Astrocyte of the cerebellum (primary cell): ENCODE measurements at regions not wholly inside any gene's neighbourhood (a gene's known extent, or its start where the extent isn't known, plus 50 kb on each side); places are given as distances from the start of the nearest gene placed in this dataset.

Source experiments
- DNase-seq: peaks from one replicate; pipeline ENCODE4 v3.0.0-alpha.2; 2011; ENCODE audit warnings: low read depth
- H3K4me3 ChIP-seq: 2 replicates; pipeline ENCODE4 v1.5.1; 2011; ENCODE audit warnings: mild to moderate bottlenecking, low read depth, low read length, moderate library complexity
- in situ Hi-C: cut with HindIII; loops from 2 replicates; pipeline ENCODE4 v1.10.0; 2017; ENCODE audit warnings: low sequenced_read_pairs
- TF ChIP-seq, protein P1 (sequence below): IDR thresholded peaks from 2 replicates; pipeline ENCODE4 v1.5.1; 2012; ENCODE audit warnings: low read length, low read depth, moderate library complexity, mild to moderate bottlenecking; ENCODE audit errors: missing control alignments

GRCh38 chr14:40757376-40757950, 849.2 kb upstream of the LRFN5 start:
- no peak overlapping the region for H3K4me3 ChIP-seq
- TF ChIP-seq, protein P1, sequence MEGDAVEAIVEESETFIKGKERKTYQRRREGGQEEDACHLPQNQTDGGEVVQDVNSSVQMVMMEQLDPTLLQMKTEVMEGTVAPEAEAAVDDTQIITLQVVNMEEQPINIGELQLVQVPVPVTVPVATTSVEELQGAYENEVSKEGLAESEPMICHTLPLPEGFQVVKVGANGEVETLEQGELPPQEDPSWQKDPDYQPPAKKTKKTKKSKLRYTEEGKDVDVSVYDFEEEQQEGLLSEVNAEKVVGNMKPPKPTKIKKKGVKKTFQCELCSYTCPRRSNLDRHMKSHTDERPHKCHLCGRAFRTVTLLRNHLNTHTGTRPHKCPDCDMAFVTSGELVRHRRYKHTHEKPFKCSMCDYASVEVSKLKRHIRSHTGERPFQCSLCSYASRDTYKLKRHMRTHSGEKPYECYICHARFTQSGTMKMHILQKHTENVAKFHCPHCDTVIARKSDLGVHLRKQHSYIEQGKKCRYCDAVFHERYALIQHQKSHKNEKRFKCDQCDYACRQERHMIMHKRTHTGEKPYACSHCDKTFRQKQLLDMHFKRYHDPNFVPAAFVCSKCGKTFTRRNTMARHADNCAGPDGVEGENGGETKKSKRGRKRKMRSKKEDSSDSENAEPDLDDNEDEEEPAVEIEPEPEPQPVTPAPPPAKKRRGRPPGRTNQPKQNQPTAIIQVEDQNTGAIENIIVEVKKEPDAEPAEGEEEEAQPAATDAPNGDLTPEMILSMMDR = no peak
- no peak for DNase-seq
- in situ Hi-C loops = no loop called here

DNA sequence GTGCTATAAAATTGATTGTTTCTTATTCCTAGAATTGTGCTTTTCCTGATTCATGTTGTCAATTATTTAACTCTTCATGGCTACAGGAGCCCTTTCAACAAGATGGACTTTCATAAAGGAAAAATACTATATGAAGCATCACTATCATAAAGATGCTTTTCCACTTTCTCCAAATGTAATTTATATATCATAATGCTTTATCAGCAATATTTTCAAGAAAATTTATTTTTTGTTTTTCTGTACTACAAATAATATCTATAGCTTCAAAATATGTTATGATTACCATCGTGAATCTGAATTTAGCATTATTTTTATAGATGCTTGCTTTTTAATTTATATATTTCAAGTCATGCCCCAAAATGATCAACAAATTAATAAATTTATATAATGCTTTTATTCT, 873.5 kb upstream of the LRFN5 start:
- H3K4me3 ChIP-seq = no peak overlapping the region
- DNase-seq = no peak
- TF ChIP-seq, protein P1 = no peak
- in situ Hi-C loops = no loop called here

- TF ChIP-seq, protein P1 = no peak
- DNase-seq = no peak
- no peak overlapping the region for H3K4me3 ChIP-seq
- in situ Hi-C loops = no loop called here
Observed at GRCh38 chr14:40727107-40727506, 879.6 kb upstream of the LRFN5 start.

DNA sequence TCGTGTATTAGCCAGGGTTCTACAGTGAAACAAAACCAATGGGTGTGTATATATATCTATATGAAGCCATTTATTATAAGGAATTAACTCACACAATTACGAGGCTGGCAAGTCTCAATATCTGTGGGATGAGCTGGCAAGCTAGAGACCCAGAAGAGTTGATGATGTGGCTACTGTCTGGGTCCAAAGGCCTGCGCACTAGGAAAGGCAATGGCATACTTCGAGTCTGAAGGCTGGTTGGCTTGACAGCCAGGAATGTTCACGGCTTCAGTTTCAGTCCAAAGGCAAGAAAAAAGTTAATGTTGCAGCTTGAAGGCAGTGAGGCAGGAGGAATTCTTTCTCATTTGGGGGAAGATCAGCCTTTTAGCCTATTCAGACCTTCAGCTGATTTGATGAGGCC, 893.3 kb upstream of the LRFN5 start:
- in situ Hi-C loops = no loop called here
- DNase-seq = no peak
- no peak overlapping the region for H3K4me3 ChIP-seq
- TF ChIP-seq, protein P1 = no peak

DNA sequence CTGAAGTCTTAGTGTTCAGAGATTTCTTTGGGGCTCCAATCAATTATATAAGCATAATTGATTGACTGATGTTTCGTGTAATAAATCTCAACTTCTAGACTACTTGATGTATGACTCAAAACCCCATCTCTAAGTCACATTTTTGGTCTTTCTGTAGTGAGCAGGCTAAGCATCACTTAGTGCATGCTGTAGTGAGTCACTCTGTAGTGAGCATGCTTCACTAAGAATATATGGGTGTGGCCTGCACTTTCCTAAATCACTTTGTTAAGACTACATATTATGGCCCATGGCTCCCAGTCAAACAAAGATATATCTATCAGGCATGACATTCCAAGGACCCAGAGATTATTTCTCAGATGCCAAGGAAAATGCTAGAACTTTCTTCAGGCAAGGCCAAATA, 909.4 kb upstream of the LRFN5 start:
- in situ Hi-C loops = no loop called here
- no peak for DNase-seq
- H3K4me3 ChIP-seq = no peak overlapping the region
- TF ChIP-seq, protein P1 = no peak

DNA sequence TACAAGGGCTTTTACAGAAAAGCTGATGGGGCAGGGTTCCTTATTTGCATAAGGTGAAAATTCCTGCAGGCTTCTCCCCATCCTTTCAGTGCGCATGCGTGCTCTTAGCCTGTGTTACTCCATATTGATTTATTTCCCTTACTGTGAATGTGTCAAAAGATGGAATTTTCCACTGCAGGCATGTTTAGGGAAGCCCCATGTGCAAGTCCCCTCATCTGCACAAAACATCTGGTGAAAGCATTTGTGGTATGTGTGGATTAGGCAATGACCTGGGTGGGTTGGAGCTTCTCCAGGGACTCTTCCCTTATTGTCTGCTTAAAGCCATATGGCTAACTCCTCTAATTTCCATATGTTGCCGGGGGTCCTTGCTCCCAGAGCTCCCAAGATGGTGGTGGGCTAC, 912.7 kb upstream of the LRFN5 start:
- no peak for DNase-seq
- in situ Hi-C loops = no loop called here
- TF ChIP-seq, protein P1 = no peak

GRCh38 chr14:40691066-40691465, 915.6 kb upstream of the LRFN5 start:
- in situ Hi-C loops = no loop called here
- no peak overlapping the region for H3K4me3 ChIP-seq
- no peak for DNase-seq
- TF ChIP-seq, protein P1 = no peak

More for the DNA sequence above, 912.7 kb upstream of the LRFN5 start:
- H3K4me3 ChIP-seq = no peak overlapping the region
